ENCODE measurements at regions not wholly inside any gene's neighbourhood (a gene's known extent, or its start where the extent isn't known, plus 50 kb on each side); places are given as distances from the start of the nearest gene placed in this dataset.

- no peak for DNase-seq
Measured at GRCh38 chr3:65230261-65231139, 542.7 kb upstream of the ADAMTS9 start.

GRCh38 chr3:65226287-65226686, 538.5 kb upstream of the ADAMTS9 start:
- DNase-seq = no peak

- no peak for DNase-seq
Measured at GRCh38 chr3:65210026-65210814, 522.4 kb upstream of the ADAMTS9 start.

- DNase-seq = no peak
Measured at GRCh38 chr3:65202395-65202794, 514.6 kb upstream of the ADAMTS9 start.

GRCh38 chr3:65201926-65202325, 514.1 kb upstream of the ADAMTS9 start:
- DNase-seq = no peak

GRCh38 chr3:65200310-65200970, 512.6 kb upstream of the ADAMTS9 start:
- no peak for DNase-seq

GRCh38 chr3:65196663-65197062, 508.9 kb upstream of the ADAMTS9 start:
- DNase-seq = no peak

- DNase-seq = no peak
Measured at GRCh38 chr3:65195211-65196006, 507.6 kb upstream of the ADAMTS9 start.

GRCh38 chr3:65194744-65195143, 506.9 kb upstream of the ADAMTS9 start:
- DNase-seq = no peak

GRCh38 chr3:65194047-65194714, 506.4 kb upstream of the ADAMTS9 start:
- no peak for DNase-seq

- no peak for DNase-seq
Measured at GRCh38 chr3:65193531-65193930, 505.7 kb upstream of the ADAMTS9 start.

GRCh38 chr3:65190111-65190510, 502.3 kb upstream of the ADAMTS9 start:
- DNase-seq = no peak

GRCh38 chr3:65186268-65186667, 498.5 kb upstream of the ADAMTS9 start:
- no peak for DNase-seq

GRCh38 chr3:65182682-65183081, 494.9 kb upstream of the ADAMTS9 start:
- no peak for DNase-seq

- no peak for DNase-seq
Measured at GRCh38 chr3:65182085-65182484, 494.3 kb upstream of the ADAMTS9 start.

GRCh38 chr3:65181391-65181871, 493.6 kb upstream of the ADAMTS9 start:
- no peak for DNase-seq

GRCh38 chr3:65178703-65179102, 490.9 kb upstream of the ADAMTS9 start:
- DNase-seq = no peak

- no peak for DNase-seq
Measured at GRCh38 chr3:65177960-65178376, 490.2 kb upstream of the ADAMTS9 start.

GRCh38 chr3:65174713-65175112, 486.9 kb upstream of the ADAMTS9 start:
- DNase-seq = no peak

GRCh38 chr3:65173841-65174240, 486.0 kb upstream of the ADAMTS9 start:
- DNase-seq = no peak

- no peak for DNase-seq
Measured at GRCh38 chr3:65172209-65172608, 484.4 kb upstream of the ADAMTS9 start.

All from SIG-M5 (cell line).